ENCODE measurements at regions not wholly inside any gene's neighbourhood (a gene's known extent, or its start where the extent isn't known, plus 50 kb on each side); places are given as distances from the start of the nearest gene placed in this dataset.

DNA sequence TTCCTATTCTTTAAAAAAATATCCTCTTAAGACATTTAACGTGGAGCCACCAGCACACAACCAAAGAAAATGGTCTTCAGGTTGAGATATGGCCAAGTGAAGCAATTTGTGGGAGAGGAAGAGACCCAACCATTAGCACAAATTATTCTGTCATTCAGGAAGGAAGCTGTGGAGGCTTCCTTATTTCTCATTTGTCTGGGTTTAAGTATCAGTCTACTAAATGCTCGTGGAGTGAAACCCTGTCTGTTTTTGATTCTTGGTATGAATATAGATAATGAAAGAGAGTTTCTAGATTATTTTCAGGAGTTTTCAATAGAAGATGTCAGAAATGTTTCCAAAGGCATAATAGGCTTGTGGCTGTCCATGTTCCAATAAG lies 125.1 kb downstream of the GPR65 start (continued):
- TF ChIP-seq, protein P1, sequence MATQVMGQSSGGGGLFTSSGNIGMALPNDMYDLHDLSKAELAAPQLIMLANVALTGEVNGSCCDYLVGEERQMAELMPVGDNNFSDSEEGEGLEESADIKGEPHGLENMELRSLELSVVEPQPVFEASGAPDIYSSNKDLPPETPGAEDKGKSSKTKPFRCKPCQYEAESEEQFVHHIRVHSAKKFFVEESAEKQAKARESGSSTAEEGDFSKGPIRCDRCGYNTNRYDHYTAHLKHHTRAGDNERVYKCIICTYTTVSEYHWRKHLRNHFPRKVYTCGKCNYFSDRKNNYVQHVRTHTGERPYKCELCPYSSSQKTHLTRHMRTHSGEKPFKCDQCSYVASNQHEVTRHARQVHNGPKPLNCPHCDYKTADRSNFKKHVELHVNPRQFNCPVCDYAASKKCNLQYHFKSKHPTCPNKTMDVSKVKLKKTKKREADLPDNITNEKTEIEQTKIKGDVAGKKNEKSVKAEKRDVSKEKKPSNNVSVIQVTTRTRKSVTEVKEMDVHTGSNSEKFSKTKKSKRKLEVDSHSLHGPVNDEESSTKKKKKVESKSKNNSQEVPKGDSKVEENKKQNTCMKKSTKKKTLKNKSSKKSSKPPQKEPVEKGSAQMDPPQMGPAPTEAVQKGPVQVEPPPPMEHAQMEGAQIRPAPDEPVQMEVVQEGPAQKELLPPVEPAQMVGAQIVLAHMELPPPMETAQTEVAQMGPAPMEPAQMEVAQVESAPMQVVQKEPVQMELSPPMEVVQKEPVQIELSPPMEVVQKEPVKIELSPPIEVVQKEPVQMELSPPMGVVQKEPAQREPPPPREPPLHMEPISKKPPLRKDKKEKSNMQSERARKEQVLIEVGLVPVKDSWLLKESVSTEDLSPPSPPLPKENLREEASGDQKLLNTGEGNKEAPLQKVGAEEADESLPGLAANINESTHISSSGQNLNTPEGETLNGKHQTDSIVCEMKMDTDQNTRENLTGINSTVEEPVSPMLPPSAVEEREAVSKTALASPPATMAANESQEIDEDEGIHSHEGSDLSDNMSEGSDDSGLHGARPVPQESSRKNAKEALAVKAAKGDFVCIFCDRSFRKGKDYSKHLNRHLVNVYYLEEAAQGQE (IDR thresholded peaks at IDR 0.05; ENCODE audit: unreplicated experiment): no peak

Measured in GM23338 (cell line).